ENCODE measurements at regions not wholly inside any gene's neighbourhood (a gene's known extent, or its start where the extent isn't known, plus 50 kb on each side); places are given as distances from the start of the nearest gene placed in this dataset.

DNA sequence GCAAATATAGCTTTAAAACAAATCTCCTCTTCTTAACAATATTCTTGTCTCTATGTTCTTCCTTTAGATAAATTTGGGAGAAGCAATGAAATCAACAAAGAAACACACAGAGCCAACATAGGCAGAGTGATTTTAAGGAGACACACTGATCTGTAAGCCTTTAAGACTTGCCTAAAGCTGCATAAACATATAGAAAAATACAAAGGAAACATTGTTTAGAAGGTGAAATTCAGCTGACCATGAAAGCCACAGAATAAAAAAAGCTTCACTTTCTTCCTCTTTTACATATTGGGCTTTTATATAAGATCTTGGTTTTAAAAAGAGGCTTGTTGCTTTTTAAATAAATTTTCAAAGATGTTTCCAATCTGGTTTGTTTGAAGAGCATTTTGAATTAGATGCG is 1277.5 kb downstream of the EFNA5 start:
- TF ChIP-seq, protein P1, sequence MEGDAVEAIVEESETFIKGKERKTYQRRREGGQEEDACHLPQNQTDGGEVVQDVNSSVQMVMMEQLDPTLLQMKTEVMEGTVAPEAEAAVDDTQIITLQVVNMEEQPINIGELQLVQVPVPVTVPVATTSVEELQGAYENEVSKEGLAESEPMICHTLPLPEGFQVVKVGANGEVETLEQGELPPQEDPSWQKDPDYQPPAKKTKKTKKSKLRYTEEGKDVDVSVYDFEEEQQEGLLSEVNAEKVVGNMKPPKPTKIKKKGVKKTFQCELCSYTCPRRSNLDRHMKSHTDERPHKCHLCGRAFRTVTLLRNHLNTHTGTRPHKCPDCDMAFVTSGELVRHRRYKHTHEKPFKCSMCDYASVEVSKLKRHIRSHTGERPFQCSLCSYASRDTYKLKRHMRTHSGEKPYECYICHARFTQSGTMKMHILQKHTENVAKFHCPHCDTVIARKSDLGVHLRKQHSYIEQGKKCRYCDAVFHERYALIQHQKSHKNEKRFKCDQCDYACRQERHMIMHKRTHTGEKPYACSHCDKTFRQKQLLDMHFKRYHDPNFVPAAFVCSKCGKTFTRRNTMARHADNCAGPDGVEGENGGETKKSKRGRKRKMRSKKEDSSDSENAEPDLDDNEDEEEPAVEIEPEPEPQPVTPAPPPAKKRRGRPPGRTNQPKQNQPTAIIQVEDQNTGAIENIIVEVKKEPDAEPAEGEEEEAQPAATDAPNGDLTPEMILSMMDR (IDR thresholded peaks at IDR 0.05; ENCODE audit: extremely low read depth in 1 of 2, insufficient read depth in 1 of 2, low read depth in 1 of 2, low read length in 2 of 2) = no peak
- TF ChIP-seq POLR2A (IDR thresholded peaks at IDR 0.05; ENCODE audit: low read depth, low read length) = no peak
- no peak for TF ChIP-seq GATA2 (IDR thresholded peaks at IDR 0.05; ENCODE audit: insufficient read depth, insufficient read length, low read depth, low read length)
- TF ChIP-seq FOS (IDR thresholded peaks at IDR 0.05; ENCODE audit: borderline replicate concordance, insufficient read depth, low read length) = no peak
- no peak for TF ChIP-seq EZH2 (IDR thresholded peaks at IDR 0.05; ENCODE audit: borderline replicate concordance, low read depth, low read length, severe bottlenecking)
- no peak for TF ChIP-seq POLR2AphosphoS5 (IDR thresholded peaks at IDR 0.05; ENCODE audit: insufficient read depth, low read depth, low read length)
- no peak for TF ChIP-seq JUN (IDR thresholded peaks at IDR 0.05; ENCODE audit: borderline replicate concordance, insufficient read depth, insufficient read length, low read depth)

Measured in endothelial cell of umbilical vein (primary cell).